ENCODE measurements at regions not wholly inside any gene's neighbourhood (a gene's known extent, or its start where the extent isn't known, plus 50 kb on each side); places are given as distances from the start of the nearest gene placed in this dataset.

- DNase-seq (ENCODE audit: low read depth) = no peak
These were observed 620.6 kb downstream of the SOX6 start for GRCh38 chr11:15735706-15736105.

DNA sequence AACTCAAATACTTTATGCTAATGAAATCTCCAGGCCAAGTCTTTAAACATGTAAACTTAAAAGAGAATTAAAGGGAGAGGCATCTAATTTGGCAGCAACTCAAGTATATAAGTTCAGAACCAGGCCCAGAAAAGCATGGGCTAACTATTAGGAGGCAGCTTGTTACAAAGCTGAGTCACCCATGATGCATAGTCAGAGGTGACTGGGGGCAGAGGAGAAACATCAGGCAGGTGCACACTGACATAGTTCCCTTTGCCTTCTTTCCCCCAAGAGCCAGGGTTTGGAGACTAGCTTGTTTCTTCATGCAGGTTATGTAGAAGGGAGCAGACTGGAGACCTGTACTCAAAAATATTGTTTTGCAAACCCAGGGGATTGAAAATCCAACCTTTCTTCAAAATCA, 619.0 kb downstream of the SOX6 start:
- DNase-seq (ENCODE audit: low read depth) = no peak

- no peak for DNase-seq (ENCODE audit: low read depth)
These were observed 617.4 kb downstream of the SOX6 start for GRCh38 chr11:15738931-15739330.

DNA sequence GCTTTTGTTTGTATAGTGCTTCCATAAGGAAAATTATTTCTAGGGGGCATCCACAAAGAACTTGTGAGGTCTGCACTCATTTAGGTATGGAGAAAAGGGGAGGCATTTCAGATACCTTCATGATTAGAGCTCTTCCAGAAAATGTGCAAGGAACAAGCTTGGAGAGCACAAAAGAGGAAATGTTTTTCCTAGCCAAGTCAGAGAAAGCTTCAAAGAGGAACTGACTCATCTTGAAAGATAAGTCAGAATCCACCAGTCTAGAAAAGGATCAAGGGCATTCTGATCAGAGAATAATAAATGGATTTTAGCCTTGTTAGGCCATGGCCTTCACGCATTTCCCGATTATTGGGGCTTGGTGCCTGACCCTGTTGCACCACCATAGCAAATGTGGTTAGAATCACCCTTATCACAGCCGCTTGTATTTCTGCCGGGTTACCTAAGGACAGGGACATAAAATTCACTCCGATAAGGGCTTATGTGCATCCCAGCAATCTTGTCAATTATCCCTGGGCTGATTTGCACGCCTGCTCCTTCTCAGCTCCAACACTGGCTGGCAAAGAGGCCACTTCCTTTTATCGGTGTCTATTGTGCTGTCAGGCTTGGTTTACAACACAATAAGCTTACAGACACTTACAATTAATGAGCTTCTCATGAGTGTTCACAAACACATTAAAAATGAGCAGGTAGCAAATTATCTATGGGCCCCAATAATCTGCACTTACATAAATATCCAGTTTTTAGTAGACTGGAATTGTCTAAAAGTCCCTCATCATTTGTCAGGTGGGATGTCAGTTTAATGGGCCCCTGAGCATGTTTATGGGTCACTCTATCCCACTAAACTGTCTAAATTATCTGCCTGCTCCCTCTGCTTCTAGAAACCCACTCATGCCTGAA, 613.5 kb downstream of the SOX6 start:
- DNase-seq (ENCODE audit: low read depth) = no peak

DNA sequence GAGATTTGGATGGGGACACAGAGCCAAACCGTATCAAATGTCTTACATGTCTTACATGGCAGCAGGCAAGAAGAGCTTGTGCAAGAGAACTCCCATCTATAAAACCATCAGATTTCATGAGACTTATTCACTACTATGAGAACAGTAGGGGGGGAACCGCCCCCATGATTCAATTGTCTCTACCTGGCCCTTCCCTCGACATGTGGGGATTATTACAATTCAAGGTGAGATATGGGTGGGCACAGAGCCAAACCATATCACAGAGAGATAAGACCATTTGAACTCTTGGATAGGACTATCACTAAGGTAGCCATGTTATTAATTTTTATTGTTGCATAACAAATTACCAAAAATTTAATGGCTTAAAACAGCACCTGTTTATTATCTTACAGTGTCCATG, 611.7 kb downstream of the SOX6 start:
- DNase-seq (ENCODE audit: low read depth) = no peak

DNA sequence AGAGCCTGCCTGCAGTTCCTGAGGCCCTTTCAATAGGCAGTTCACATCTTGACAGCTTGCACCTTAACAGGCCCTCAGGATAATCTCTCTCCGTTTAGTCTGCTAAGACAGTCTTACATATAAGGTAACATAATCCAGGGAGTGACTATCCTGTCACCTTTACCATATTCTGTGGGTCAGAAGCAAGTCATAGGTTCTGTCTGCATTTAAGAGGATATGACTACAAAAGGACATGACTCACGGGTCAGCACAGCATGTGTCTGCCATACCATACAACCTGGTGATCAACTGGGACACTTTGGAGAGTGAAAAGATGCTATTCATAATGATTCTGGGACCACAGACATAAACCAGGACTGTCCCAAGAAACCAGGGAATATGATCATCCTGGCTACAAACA, 611.1 kb downstream of the SOX6 start:
- no peak for DNase-seq (ENCODE audit: low read depth)

GRCh38 chr11:15747671-15748070, 608.7 kb downstream of the SOX6 start:
- DNase-seq (ENCODE audit: low read depth) = no peak

GRCh38 chr11:15748132-15748531, 608.2 kb downstream of the SOX6 start:
- DNase-seq (ENCODE audit: low read depth) = no peak

GRCh38 chr11:15748741-15749140, 607.6 kb downstream of the SOX6 start:
- no peak for DNase-seq (ENCODE audit: low read depth)

DNA sequence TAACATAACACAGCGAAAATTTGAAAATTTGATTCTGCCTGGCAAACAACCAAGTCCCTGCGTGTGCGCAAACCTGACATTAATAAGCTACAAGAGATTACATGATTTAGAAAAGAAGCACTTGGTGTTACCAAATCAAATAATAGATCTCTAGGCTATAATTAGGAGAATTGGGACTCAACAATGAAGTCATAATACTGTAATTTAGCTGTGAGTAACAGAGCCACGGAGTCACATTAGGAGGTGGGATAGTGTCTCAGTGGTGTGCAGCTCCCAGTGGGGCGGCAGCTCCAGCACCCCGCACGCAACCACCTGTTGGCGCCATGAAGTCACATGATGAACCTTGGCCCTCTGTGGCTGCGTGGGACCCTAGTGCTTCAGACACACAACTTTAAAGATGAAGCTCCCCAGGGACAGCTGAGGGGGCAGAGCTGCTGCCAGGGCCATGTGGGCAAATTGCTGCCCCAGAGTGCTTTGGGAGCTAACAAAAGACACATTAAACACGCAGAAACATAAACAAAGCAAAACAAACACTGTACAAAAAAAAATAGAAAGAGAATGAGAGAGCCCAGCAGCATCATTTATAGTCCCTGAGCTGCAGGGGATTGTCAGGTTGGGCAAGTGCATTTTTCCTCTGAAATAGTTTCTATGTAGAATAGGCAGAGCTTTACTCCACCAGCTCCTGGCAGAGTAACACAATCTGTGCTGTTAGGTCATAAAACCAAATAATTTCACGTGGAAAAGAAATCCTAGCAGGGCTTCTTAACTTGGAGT, 605.6 kb downstream of the SOX6 start:
- no peak for DNase-seq (ENCODE audit: low read depth)

- DNase-seq (ENCODE audit: low read depth) = no peak
These were observed 602.1 kb downstream of the SOX6 start for GRCh38 chr11:15754221-15754620.

- DNase-seq (ENCODE audit: low read depth) = no peak
These were observed 599.2 kb downstream of the SOX6 start for GRCh38 chr11:15757048-15757698.

DNA sequence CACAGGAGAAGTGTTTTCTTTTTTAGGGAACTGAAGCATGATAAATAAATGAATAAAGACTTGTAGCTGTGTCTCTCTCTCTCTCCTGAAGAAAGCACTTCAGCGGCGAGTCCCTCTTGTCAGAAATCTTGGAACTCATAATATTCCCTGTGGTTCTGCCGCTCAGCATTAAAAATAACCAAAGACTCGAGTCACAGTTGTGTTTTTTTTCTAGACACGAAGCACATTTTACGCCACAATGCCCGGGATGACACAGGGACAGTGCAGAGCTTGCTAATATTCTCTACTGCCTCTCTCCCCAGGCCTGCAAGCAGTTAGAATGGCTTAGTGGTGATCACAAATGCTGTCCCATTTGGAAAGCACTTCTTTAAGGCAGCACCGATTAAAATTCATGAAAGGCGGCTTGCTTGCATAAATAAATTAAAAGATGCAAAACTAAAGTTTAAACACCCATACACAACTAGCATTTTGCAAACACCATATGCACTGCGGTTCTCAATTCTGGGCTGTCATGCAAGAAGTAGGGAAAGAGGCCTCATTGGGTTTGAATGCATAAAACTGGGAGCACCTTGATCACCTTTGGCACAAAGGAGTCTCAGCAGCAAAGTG, 597.4 kb downstream of the SOX6 start:
- DNase-seq (ENCODE audit: low read depth) = no peak

DNA sequence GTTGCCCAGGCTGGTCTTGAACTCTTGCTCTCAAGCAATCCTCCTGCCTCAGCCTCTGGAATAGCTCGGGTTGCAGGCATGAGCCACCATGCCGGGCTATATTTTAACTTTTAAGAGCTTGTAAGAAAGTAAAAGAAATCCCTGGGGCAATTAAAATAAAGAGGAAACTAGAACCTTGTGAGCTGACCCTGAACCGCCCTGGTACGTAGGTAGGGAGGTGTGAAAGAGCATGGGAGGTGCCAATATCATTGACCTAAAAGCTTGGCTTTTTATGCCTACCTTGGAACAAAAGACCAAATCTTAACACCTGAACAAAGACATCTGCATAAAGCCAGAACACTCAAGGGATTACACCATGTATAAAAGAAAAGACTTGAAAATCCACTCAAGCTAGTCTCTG, 595.1 kb downstream of the SOX6 start:
- no peak for DNase-seq (ENCODE audit: low read depth)

GRCh38 chr11:15764326-15764725, 592.0 kb downstream of the SOX6 start:
- no peak for DNase-seq (ENCODE audit: low read depth)

DNA sequence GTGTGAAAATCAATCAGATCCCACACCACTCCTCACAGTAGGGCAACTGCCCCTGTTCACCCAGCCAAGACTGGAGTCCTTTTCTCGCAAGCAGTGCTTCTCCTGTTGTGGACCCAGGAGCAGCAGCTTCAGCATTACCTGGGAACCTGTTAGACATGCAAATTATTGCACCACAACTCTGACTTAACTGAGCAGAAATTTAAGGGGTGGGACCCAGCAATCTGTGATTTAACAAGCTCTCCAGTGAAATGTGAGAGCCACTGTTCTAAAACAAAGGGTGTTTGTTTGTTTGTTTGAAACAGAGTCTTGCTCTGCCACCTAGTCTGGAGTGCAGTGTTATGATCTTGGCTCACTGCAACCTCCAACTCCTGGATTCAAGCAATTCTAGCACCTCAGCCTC, 591.4 kb downstream of the SOX6 start:
- DNase-seq (ENCODE audit: low read depth) = no peak

GRCh38 chr11:15765530-15765929, 590.8 kb downstream of the SOX6 start:
- no peak for DNase-seq (ENCODE audit: low read depth)

DNA sequence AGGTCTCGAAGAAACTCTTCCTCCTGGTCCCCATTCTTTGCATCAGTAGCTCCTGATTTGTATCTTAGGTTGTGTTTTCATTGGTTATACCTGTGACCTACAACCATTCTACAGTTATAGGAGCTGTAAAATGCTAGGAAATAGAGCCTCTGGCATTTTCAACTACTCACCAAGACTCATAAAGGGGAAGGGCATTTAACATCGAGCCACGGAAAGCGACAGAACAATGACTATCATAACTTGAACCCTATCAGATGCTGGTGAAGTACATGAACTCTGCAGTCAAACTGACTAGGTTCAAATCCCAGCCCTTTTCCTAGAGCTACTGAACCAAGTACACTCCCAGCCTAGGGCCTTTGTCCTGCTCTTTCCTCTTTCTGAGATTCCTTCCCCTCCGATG, 588.0 kb downstream of the SOX6 start:
- DNase-seq (ENCODE audit: low read depth) = no peak

- no peak for DNase-seq (ENCODE audit: low read depth)
These were observed 587.1 kb downstream of the SOX6 start for GRCh38 chr11:15769203-15769602.

DNA sequence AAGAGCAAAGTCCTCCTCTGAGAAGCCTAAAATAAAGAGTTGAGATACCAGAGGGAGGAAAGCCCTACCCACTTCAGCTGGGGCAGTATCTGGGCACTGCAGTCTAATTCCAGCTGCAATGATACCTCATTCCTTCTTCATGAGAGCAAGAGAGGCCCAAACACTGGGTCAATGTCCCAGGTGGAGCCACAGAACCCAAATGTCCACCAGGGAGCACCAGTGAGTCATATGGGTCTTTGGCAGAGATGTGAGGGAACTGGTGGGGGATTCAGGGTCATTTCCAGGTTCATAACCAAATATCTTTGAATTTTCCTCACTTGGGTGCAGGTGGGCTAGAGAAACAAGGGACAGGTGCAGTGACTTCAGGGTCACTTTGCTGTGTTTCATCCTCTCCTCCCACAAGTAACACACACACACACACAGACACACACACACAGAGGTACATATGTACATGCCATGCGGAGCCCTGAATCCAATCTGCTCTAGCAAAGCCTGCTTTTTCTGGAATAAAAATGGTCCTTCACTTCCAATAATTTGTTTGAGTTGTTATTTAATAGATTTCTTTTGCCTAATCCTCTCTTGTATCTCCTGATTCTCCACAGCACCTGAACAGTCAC, 585.4 kb downstream of the SOX6 start:
- DNase-seq (ENCODE audit: low read depth) = no peak

- no peak for DNase-seq (ENCODE audit: low read depth)
These were observed 583.8 kb downstream of the SOX6 start for GRCh38 chr11:15772547-15772946.

DNA sequence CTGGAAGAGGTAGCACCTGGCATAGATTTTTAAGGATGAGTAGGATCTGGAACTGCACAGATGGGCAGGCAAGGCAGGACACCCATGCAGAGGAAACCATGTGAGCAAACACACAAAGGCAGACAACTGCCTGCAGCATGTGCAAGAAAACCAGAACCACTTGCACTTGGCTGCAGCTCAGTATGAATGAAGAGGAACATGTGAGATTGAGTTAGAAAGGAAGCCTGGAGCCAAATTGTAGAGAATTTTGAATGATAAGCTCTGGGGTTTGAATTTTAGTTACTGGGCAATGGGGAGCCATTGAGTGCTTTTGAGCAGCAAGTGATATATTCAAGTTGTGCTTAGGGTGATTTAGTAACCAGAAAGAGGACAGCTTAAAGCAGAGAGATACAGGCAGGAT, 583.4 kb downstream of the SOX6 start:
- no peak for DNase-seq (ENCODE audit: low read depth)

Data from activated T-helper 1 cell treated with Interleukin-2 at 50 U/mL for 16 hours (primary cell).